ENCODE measurements at regions not wholly inside any gene's neighbourhood (a gene's known extent, or its start where the extent isn't known, plus 50 kb on each side); places are given as distances from the start of the nearest gene placed in this dataset.

- Histone ChIP-seq H3K18ac (ENCODE audit: extremely low read depth, low read length) (no peak overlapping the region), H3K23ac (ENCODE audit: insufficient read length) (no peak overlapping the region), H4K5ac (ENCODE audit: insufficient read length, low read depth, low read length) (no peak overlapping the region), H2BK20ac (ENCODE audit: low read length) (no peak overlapping the region), H3K27me3 (replicated peaks in 1 of 4; ENCODE audit: control insufficient read depth in 3 of 4, extremely low read depth in 1 of 4, insufficient read depth in 3 of 4, low read length in 3 of 4) (no peaks in the 10 kb centered on the region), H2BK12ac (ENCODE audit: low read depth, low read length) (no peak overlapping the region), H4K20me1 (replicated peaks in 1 of 2; ENCODE audit: control insufficient read depth in 1 of 2, insufficient read depth in 2 of 2, low read length in 2 of 2) (no peaks in the 10 kb centered on the region), H4K91ac (replicated peaks; ENCODE audit: insufficient read length, low read length) (no peak overlapping the region), H3K4me1 (replicated peaks in 1 of 4; ENCODE audit: control insufficient read depth in 3 of 4, insufficient read depth in 4 of 4, low read length in 3 of 4) (no peaks in the 10 kb centered on the region), H3K4ac (replicated peaks; ENCODE audit: insufficient read length, low read depth, low read length) (no peak overlapping the region), H2AK5ac (ENCODE audit: low read depth, low read length) (no peak overlapping the region), H3K4me2 (ENCODE audit: insufficient read depth in 1 of 2, low read depth in 2 of 2, low read length in 2 of 2) (no peak overlapping the region), H3K79me1 (ENCODE audit: low read depth, low read length) (no peaks in the 10 kb centered on the region), H3K36me3 (ENCODE audit: control insufficient read depth in 2 of 4, insufficient read depth in 4 of 4, low read length in 3 of 4) (no peaks in the 10 kb centered on the region), H3K27ac (ENCODE audit: low read depth, low read length) (no peak overlapping the region), H3K56ac (replicated peaks; ENCODE audit: insufficient read length, low read depth, low read length) (no peak overlapping the region), H4K8ac (ENCODE audit: extremely low read depth, insufficient read depth, low read length) (no peak overlapping the region), H3K23me2 (ENCODE audit: low read depth, low read length) (no peaks in the 10 kb centered on the region), H3K9me3 (ENCODE audit: insufficient read depth in 2 of 2, low read depth in 1 of 2, low read length in 1 of 2) (peaks cover 0 to 5% of the 10 kb centered on the region in 2 experiments; a peak in 1 of 4 replicates), H2BK15ac (ENCODE audit: low read length) (no peak overlapping the region), H3K79me2 (ENCODE audit: control insufficient read depth in 1 of 2, insufficient read depth in 2 of 2, low read length in 2 of 2) (no peaks in the 10 kb centered on the region), H3K4me3 (ENCODE audit: extremely low read depth in 1 of 4, insufficient read depth in 2 of 4, low read depth in 3 of 4, low read length in 4 of 4) (no peak overlapping the region), H2BK5ac (ENCODE audit: low read depth, low read length) (no peak overlapping the region), H3K14ac (ENCODE audit: insufficient read length) (no peak overlapping the region), H2AFZ (ENCODE audit: low read length) (no peak overlapping the region), H2BK120ac (replicated peaks; ENCODE audit: low read depth, low read length) (no peak overlapping the region), H3K9ac (replicated peaks in 1 of 4; ENCODE audit: extremely low read depth in 1 of 4, low read depth in 3 of 4, low read length in 3 of 4) (no peak overlapping the region)
- CTCF ChIA-PET (ENCODE audit: partially characterized antibody): interaction anchor here (1.1 to 2.7 kb wide), 3 partner anchors 25 to 321 kb away, joined by 3 to 25 read pairs (median 13); no protein-coding TSS in a partner anchor
- DNase-seq (ENCODE audit: low read depth in 1 of 2, low spot score in 2 of 2) (no peak), FAIRE-seq (no peak)
- WGBS, 2 experiments (ENCODE audit: extremely low coverage in 1 of 2, insufficient coverage in 1 of 2, insufficient read length in 1 of 2, insufficient replicate concordance in 2 of 2, low coverage in 1 of 2, low lambda C conversion rate in 2 of 2, missing lambda C conversion rate in 1 of 2): 75% methylated on average over 2 of the region's 2 CpGs; no CpG with 5 or more reads in 1 of the 2 experiments
- POLR2A ChIA-PET (ENCODE audit: partially characterized antibody): no interaction called here
- TF ChIP-seq MAX (IDR thresholded peaks at IDR 0.05) (no peak), YY1 (IDR thresholded peaks at IDR 0.05; ENCODE audit: low read depth, low read length) (no peak), FOSL1 (IDR thresholded peaks at IDR 0.05; ENCODE audit: insufficient read depth, low read depth, low read length) (no peak), RNF2 (IDR thresholded peaks at IDR 0.05; ENCODE audit: borderline replicate concordance, low read depth, low read length, missing control alignments, poor library complexity, severe bottlenecking) (no peak), E2F6 (IDR thresholded peaks at IDR 0.05) (no peak), USF2 (IDR thresholded peaks at IDR 0.05; ENCODE audit: low read length) (no peak), CTCF (IDR thresholded peaks at IDR 0.05; ENCODE audit: control extremely low read depth in 1 of 3, insufficient read depth in 1 of 3, low read depth in 1 of 3, low read length in 3 of 3) (no peak), POLR2A (IDR thresholded peaks at IDR 0.05; ENCODE audit: control extremely low read depth in 1 of 2, low read depth in 2 of 2, low read length in 2 of 2) (no peak)
These were observed 75.7 kb upstream of the RAP2C start for GRCh38 chrX:132294776-132295495.
